ENCODE measurements at regions not wholly inside any gene's neighbourhood (a gene's known extent, or its start where the extent isn't known, plus 50 kb on each side); places are given as distances from the start of the nearest gene placed in this dataset.

GRCh38 chr5:8241558-8241957 lies 372.6 kb downstream of the MTRR start:
- Histone ChIP-seq H3K9me1 (ENCODE audit: control insufficient read depth, extremely low read depth, insufficient read depth, low read length) (no peaks in the 10 kb centered on the region), H3K27me3 (ENCODE audit: control insufficient read depth, extremely low read depth, insufficient read depth, low read length) (no peaks in the 10 kb centered on the region), H3K4me1 (ENCODE audit: control insufficient read depth, extremely low read depth, insufficient read depth, low read length) (no peaks in the 10 kb centered on the region), H3K4me3 (ENCODE audit: control insufficient read depth in 2 of 3, extremely low read depth in 1 of 3, insufficient read depth in 2 of 3, low read depth in 1 of 3, low read length in 3 of 3) (no peak overlapping the region), H3K36me3 (ENCODE audit: control insufficient read depth in 2 of 2, extremely low read depth in 1 of 2, insufficient read depth in 2 of 2, low read length in 2 of 2) (no peaks in the 10 kb centered on the region), H3K9ac (ENCODE audit: control insufficient read depth, extremely low read depth, insufficient read depth, low read length) (no peak overlapping the region), H2AFZ (ENCODE audit: control insufficient read depth, low read length) (no peak overlapping the region), H3K27ac (ENCODE audit: control insufficient read depth, insufficient read depth, low read length) (no peak overlapping the region), H3K79me2 (ENCODE audit: control insufficient read depth, insufficient read depth, low read length) (no peaks in the 10 kb centered on the region), H3K4me2 (ENCODE audit: control insufficient read depth, extremely low read depth, insufficient read depth, low read depth, low read length) (no peak overlapping the region), H4K20me1 (ENCODE audit: control insufficient read depth, extremely low read depth, insufficient read depth, low read length) (no peaks in the 10 kb centered on the region), H3K9me3 (ENCODE audit: control insufficient read depth, low read depth, low read length) (no peaks in the 10 kb centered on the region)
- dilution Hi-C loops (cut with MboI; ENCODE audit: extremely low pct_ligation_motif_present, low sequenced_read_pairs): no loop called here
- FAIRE-seq: no peak
- no peak for DNase-seq (ENCODE audit: low read depth, low spot score)
- TF ChIP-seq CTCF (optimal IDR thresholded peaks at IDR 0.05 in 1 of 3, IDR thresholded peaks at IDR 0.05 in 1 of 3, conservative IDR thresholded peaks at IDR 0.05 in 1 of 3; ENCODE audit: extremely low read depth in 1 of 3, insufficient read depth in 2 of 3, low read length in 3 of 3): no peak
- no peak for TF ChIP-seq EZH2 (IDR thresholded peaks at IDR 0.05; ENCODE audit: low read length)

- no peak overlapping the region for H3K4me2 ChIP-seq (ENCODE audit: control insufficient read depth, extremely low read depth, insufficient read depth, low read depth, low read length)
- H3K4me3 ChIP-seq (ENCODE audit: control insufficient read depth in 2 of 3, extremely low read depth in 1 of 3, insufficient read depth in 2 of 3, low read depth in 1 of 3, low read length in 3 of 3): no peak overlapping the region
- TF ChIP-seq EZH2 (IDR thresholded peaks at IDR 0.05; ENCODE audit: low read length): no peak
- no peak for TF ChIP-seq CTCF (optimal IDR thresholded peaks at IDR 0.05 in 1 of 3, IDR thresholded peaks at IDR 0.05 in 1 of 3, conservative IDR thresholded peaks at IDR 0.05 in 1 of 3; ENCODE audit: extremely low read depth in 1 of 3, insufficient read depth in 2 of 3, low read length in 3 of 3)
- no peaks in the 10 kb centered on the region for H3K9me3 ChIP-seq (ENCODE audit: control insufficient read depth, low read depth, low read length)
- dilution Hi-C loops (cut with MboI; ENCODE audit: extremely low pct_ligation_motif_present, low sequenced_read_pairs): no loop called here
- no peaks in the 10 kb centered on the region for H3K9me1 ChIP-seq (ENCODE audit: control insufficient read depth, extremely low read depth, insufficient read depth, low read length)
- no peak overlapping the region for H3K9ac ChIP-seq (ENCODE audit: control insufficient read depth, extremely low read depth, insufficient read depth, low read length)
- H3K27me3 ChIP-seq (ENCODE audit: control insufficient read depth, extremely low read depth, insufficient read depth, low read length): no peaks in the 10 kb centered on the region
- H3K27ac ChIP-seq (ENCODE audit: control insufficient read depth, insufficient read depth, low read length): no peak overlapping the region
- H3K36me3 ChIP-seq (ENCODE audit: control insufficient read depth in 2 of 2, extremely low read depth in 1 of 2, insufficient read depth in 2 of 2, low read length in 2 of 2): no peaks in the 10 kb centered on the region
- DNase-seq (ENCODE audit: low read depth, low spot score) (no peak), FAIRE-seq (no peak)
- H3K4me1 ChIP-seq (ENCODE audit: control insufficient read depth, extremely low read depth, insufficient read depth, low read length): no peaks in the 10 kb centered on the region
- H2AFZ ChIP-seq (ENCODE audit: control insufficient read depth, low read length): no peak overlapping the region
- H3K79me2 ChIP-seq (ENCODE audit: control insufficient read depth, insufficient read depth, low read length): no peaks in the 10 kb centered on the region
- no peaks in the 10 kb centered on the region for H4K20me1 ChIP-seq (ENCODE audit: control insufficient read depth, extremely low read depth, insufficient read depth, low read length)
Measured at GRCh38 chr5:8247049-8247899, 378.3 kb downstream of the MTRR start.

Measured in keratinocyte (primary cell).